ENCODE measurements at regions not wholly inside any gene's neighbourhood (a gene's known extent, or its start where the extent isn't known, plus 50 kb on each side); places are given as distances from the start of the nearest gene placed in this dataset.
"Not testable (repeated sequence)": the region's sequence is repeated elsewhere in the genome, so short reads cannot be mapped to it uniquely, and the experiment has no call there.

GRCh38 chr9:108756746-108757490, 98.9 kb downstream of the ACTL7B start:
- Mint-ChIP-seq H3K4me3 (no peak overlapping the region), H3K27me3 (peaks cover 2% of the 10 kb centered on the region), H3K9me3 (ENCODE audit: low read depth) (no peaks in the 10 kb centered on the region), H3K36me3 (no peaks in the 10 kb centered on the region), H3K27ac (no peak overlapping the region), H3K4me1 (no peaks in the 10 kb centered on the region)
- CTCF ChIA-PET, result no interaction called here
- DNase-seq (no peak), ATAC-seq (no peak)

DNA sequence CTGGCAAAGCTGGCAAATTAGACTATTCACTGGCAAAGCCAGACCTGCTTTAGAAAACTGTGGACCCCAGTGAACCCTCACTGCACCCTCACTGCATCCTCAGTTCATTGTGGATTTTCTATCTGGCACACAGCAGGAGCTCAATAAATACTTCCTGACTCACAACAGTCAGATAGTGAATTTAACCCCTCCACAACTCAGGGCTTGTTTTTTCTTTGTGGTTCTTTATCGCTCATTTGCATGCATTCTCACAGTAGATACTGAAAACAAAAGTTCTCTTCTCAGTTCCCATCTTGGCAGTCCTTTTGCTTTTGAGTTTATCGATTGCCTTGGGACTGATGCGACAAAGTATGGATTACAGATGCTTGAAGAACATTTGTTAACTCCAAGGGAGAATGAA, 99.8 kb downstream of the ACTL7B start:
- Mint-ChIP-seq H3K27me3 (peaks cover 2% of the 10 kb centered on the region), H3K36me3 (no peaks in the 10 kb centered on the region), H3K27ac (no peak overlapping the region), H3K4me1 (no peaks in the 10 kb centered on the region), H3K9me3 (ENCODE audit: low read depth) (no peaks in the 10 kb centered on the region), H3K4me3 (no peak overlapping the region)
- CTCF ChIA-PET, result no interaction called here
- no peak for DNase-seq
- ATAC-seq, result no peak

DNA sequence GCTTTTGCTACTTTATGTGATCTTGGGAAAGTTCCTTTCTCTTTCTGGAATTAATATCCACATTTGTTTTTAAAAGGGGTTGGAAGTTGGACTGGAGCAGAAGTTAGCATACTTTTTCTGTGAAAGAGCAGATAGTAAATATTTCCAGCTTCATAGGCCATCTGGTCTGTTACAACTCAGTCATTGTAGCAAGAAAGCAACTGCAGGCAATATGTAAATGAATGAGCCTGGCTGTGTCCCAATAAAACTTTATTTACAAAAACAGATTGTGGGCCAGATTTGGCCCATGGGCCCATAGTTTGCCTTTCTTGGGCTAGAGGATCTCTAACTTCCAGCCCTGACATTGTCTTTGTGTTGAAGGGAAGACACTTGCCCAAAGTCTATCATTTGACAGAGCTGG, 104.4 kb downstream of the ACTL7B start:
- H3K36me3 Mint-ChIP-seq, result no peaks in the 10 kb centered on the region
- H3K4me3 Mint-ChIP-seq, result no peak overlapping the region
- H3K27ac Mint-ChIP-seq, result no peak overlapping the region
- ATAC-seq, result no peak
- no peaks in the 10 kb centered on the region for H3K27me3 Mint-ChIP-seq
- no peak for DNase-seq
- no peaks in the 10 kb centered on the region for H3K9me3 Mint-ChIP-seq (ENCODE audit: low read depth)
- CTCF ChIA-PET, result no interaction called here
- H3K4me1 Mint-ChIP-seq, result no peaks in the 10 kb centered on the region

DNA sequence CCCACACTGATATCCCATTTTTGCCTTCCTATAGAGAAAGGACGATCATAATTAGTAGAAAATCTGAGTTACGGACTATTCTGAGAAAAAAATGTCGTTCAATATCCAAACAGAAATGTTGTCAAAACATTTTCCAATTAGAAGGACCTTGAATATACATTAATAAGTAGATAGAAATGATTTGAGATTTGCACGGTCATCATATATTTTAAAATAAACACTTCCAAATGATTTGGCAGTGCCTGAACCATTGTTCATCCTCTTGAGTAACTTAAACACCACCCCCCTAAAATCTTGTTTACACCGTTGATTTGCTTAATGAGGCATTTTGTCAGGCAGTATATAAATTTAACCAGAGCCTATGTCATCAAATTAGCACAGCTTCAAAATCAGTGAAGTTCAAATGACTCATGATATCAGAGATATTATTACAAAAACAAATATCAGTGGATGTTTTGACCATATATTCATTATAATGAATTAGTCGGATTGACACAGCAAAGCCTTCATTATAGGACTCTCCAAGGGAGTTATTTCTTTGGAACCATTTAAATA, 105.0 kb downstream of the ACTL7B start:
- H3K27ac Mint-ChIP-seq, result no peak overlapping the region
- H3K27me3 Mint-ChIP-seq, result no peaks in the 10 kb centered on the region
- no peak overlapping the region for H3K4me3 Mint-ChIP-seq
- CTCF ChIA-PET, result no interaction called here
- H3K36me3 Mint-ChIP-seq, result no peaks in the 10 kb centered on the region
- no peak for ATAC-seq
- no peaks in the 10 kb centered on the region for H3K9me3 Mint-ChIP-seq (ENCODE audit: low read depth)
- H3K4me1 Mint-ChIP-seq, result no peaks in the 10 kb centered on the region
- no peak for DNase-seq

DNA sequence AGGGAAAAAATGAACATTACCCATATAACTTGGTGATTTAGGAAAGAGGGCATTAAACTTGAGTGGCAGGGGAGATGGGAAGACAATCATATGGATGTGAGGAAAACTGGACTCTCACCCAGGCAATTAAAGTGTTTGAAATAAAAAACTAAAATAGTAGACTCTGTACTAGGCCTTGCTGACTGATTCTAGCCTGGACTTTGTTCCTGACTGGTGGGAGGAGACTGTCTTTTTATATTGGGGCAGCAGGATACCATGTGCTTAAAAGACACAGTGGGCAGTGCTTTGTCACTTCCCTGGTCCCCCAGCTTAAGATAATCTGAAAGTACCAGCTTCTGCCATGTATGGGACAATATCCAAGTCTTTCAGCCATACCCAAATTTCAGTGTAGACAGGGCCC, 107.0 kb downstream of the ACTL7B start:
- CTCF ChIA-PET, result no interaction called here
- ATAC-seq (no peak), DNase-seq (no peak)
- Mint-ChIP-seq H3K27ac (no peak overlapping the region), H3K4me3 (no peak overlapping the region), H3K9me3 (ENCODE audit: low read depth) (no peaks in the 10 kb centered on the region), H3K27me3 (no peaks in the 10 kb centered on the region), H3K36me3 (no peaks in the 10 kb centered on the region), H3K4me1 (no peaks in the 10 kb centered on the region)

DNA sequence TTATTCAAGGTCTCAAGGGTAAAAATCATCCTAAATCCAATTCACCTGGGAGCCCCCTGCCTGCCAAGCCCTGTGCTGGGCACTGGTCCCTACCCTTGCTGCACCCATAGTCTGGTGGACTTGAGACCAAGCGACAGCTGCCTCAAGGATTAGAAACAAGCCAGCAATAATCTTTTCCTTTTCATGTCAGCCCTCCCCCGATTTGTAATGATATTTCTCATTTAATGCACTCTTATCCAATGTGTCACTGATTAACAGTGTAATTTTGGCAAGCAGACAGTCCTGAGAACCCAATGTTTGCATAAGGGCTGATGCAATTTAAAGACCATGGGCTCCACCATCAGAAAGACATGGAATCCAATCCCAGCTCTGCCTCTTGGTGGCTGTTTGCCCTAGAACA, 108.9 kb downstream of the ACTL7B start:
- Mint-ChIP-seq H3K4me1 (no peaks in the 10 kb centered on the region), H3K4me3 (no peak overlapping the region), H3K36me3 (no peaks in the 10 kb centered on the region), H3K9me3 (ENCODE audit: low read depth) (no peaks in the 10 kb centered on the region), H3K27me3 (no peaks in the 10 kb centered on the region), H3K27ac (no peak overlapping the region)
- ATAC-seq, result no peak
- no peak for DNase-seq
- CTCF ChIA-PET, result no interaction called here

GRCh38 chr9:108746001-108746400, 109.8 kb downstream of the ACTL7B start:
- Mint-ChIP-seq H3K27ac (no peak overlapping the region), H3K4me1 (no peaks in the 10 kb centered on the region), H3K9me3 (ENCODE audit: low read depth) (no peaks in the 10 kb centered on the region), H3K4me3 (no peak overlapping the region), H3K36me3 (no peaks in the 10 kb centered on the region), H3K27me3 (no peaks in the 10 kb centered on the region)
- DNase-seq (no peak), ATAC-seq (no peak)
- CTCF ChIA-PET, result no interaction called here

DNA sequence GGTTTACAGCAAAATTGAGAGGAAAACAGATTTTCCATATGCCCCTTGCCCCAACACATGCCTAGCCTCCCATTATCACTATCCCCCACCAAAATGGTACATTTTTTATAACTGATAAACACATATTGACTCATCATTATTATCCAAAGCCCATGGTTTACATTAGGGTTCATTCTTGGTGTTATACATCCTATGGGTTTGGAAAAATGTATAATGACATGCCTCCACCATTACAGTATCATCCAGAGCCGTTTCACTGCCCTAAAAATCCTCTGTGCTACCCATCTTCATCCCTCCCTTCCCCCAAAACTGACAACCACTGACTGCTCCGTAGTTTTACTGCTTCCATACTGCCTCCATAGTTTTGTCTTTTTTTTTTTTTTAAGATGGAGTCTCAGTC, 111.1 kb downstream of the ACTL7B start:
- CTCF ChIA-PET, result no interaction called here
- Mint-ChIP-seq H3K36me3 (no peaks in the 10 kb centered on the region), H3K27me3 (no peaks in the 10 kb centered on the region), H3K4me3 (no peak overlapping the region), H3K27ac (no peak overlapping the region), H3K9me3 (ENCODE audit: low read depth) (no peaks in the 10 kb centered on the region), H3K4me1 (no peaks in the 10 kb centered on the region)
- no peak for DNase-seq
- no peak for ATAC-seq

GRCh38 chr9:108743901-108744371, 111.8 kb downstream of the ACTL7B start:
- DNase-seq, result no peak

GRCh38 chr9:108743416-108743815, 112.4 kb downstream of the ACTL7B start:
- Mint-ChIP-seq H3K9me3 (ENCODE audit: low read depth) (no peaks in the 10 kb centered on the region), H3K4me3 (no peak overlapping the region), H3K4me1 (no peaks in the 10 kb centered on the region), H3K27ac (no peak overlapping the region), H3K36me3 (no peaks in the 10 kb centered on the region), H3K27me3 (no peaks in the 10 kb centered on the region)
- DNase-seq, result no peak
- ATAC-seq, result no peak
- CTCF ChIA-PET, result interaction anchor here (1.3 kb wide), 1 partner anchor 17 kb away, joined by 3 read pairs; no protein-coding TSS in a partner anchor

More at GRCh38 chr9:108743901-108744371, 111.8 kb downstream of the ACTL7B start:
- Mint-ChIP-seq H3K36me3 (no peaks in the 10 kb centered on the region), H3K27ac (no peak overlapping the region), H3K4me1 (no peaks in the 10 kb centered on the region), H3K27me3 (no peaks in the 10 kb centered on the region), H3K9me3 (ENCODE audit: low read depth) (no peaks in the 10 kb centered on the region), H3K4me3 (no peak overlapping the region)
- no peak for ATAC-seq
- CTCF ChIA-PET, result interaction anchor here (1.3 kb wide), 1 partner anchor 17 kb away, joined by 3 read pairs; no protein-coding TSS in a partner anchor

- Mint-ChIP-seq H3K27ac (no peak overlapping the region), H3K9me3 (ENCODE audit: low read depth) (no peaks in the 10 kb centered on the region), H3K36me3 (no peaks in the 10 kb centered on the region), H3K4me3 (no peak overlapping the region), H3K27me3 (no peaks in the 10 kb centered on the region), H3K4me1 (no peaks in the 10 kb centered on the region)
- ATAC-seq, result no peak
- DNase-seq, result no peak
- CTCF ChIA-PET, result no interaction called here
Measured at GRCh38 chr9:108742191-108742590, 113.6 kb downstream of the ACTL7B start.

GRCh38 chr9:108731292-108731691, 124.5 kb downstream of the ACTL7B start:
- H3K4me3 Mint-ChIP-seq; H3K27ac Mint-ChIP-seq; H3K9me3 Mint-ChIP-seq (ENCODE audit: low read depth); CTCF ChIA-PET; H3K4me1 Mint-ChIP-seq; H3K27me3 Mint-ChIP-seq; DNase-seq; H3K36me3 Mint-ChIP-seq; ATAC-seq: not testable (repeated sequence)

DNA sequence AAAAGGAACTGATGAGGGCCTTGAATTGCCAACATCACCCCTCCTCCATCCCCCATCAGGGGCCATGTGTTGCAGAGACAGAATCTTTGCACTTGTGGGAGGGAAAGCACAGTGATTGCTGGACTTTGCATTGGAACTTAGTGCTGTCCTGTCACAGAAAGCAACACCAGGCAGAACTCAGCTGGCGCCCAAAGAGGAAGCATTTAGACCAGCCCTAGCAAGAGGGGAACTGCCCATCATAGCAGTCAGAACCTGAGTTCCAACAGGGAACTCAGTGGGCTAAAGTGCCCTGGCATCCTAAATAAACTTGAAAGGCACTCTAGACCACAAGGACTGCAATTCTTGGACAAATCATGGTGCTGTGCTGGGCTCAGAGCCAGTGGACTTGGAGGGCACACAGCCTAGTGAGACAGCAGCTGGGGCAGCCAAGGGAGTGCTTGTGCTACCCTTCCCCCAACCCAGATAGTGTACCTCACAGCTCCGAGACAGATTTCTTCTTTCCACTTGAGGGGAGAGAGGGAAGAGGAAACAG, 128.1 kb downstream of the ACTL7B start:
- no peak overlapping the region for H3K27ac Mint-ChIP-seq
- peaks cover 4% of the 10 kb centered on the region for H3K9me3 Mint-ChIP-seq (ENCODE audit: low read depth)
- ATAC-seq, result no peak
- CTCF ChIA-PET, result no interaction called here
- no peak for DNase-seq
- no peak overlapping the region for H3K4me3 Mint-ChIP-seq
- H3K36me3 Mint-ChIP-seq, result no peaks in the 10 kb centered on the region
- no peaks in the 10 kb centered on the region for H3K4me1 Mint-ChIP-seq
- H3K27me3 Mint-ChIP-seq, result no peaks in the 10 kb centered on the region

DNA sequence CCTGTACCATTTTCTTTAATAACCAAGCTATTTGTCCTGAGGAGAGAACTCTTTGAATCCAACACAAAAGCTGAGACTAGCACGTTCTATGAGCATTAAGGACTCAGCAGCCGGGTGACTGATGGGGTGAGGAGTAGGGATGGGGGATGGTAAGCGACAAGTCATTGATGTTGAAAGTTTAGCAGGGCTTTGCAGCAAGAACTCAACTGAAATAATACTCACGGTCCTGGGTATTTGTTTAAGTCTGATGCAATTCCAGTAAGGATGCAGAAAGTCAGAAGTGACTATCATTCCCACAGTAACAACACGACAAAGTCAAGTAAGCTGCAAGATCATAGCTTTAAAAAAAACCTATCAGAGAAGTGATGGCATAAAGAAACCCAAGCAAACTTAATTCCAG, 131.1 kb downstream of the ACTL7B start:
- CTCF ChIA-PET, result no interaction called here
- H3K4me1 Mint-ChIP-seq, result no peaks in the 10 kb centered on the region
- H3K27me3 Mint-ChIP-seq, result no peaks in the 10 kb centered on the region
- H3K36me3 Mint-ChIP-seq, result no peaks in the 10 kb centered on the region
- ATAC-seq (no peak), DNase-seq (no peak)
- no peak overlapping the region for H3K4me3 Mint-ChIP-seq
- H3K27ac Mint-ChIP-seq, result no peak overlapping the region
- no peaks in the 10 kb centered on the region for H3K9me3 Mint-ChIP-seq (ENCODE audit: low read depth)
